Kidney epithelial cell (primary cell): ENCODE measurements at regions not wholly inside any gene's neighbourhood (a gene's known extent, or its start where the extent isn't known, plus 50 kb on each side); places are given as distances from the start of the nearest gene placed in this dataset.

Source experiments
- DNase-seq: peaks from one replicate; pipeline ENCODE4 v3.0.0-alpha.2; 2010; ENCODE audit warnings: low read depth
- H3K27me3 ChIP-seq: 2 replicates; pipeline ENCODE4 v1.6.0; 2011; ENCODE audit warnings: low read length; ENCODE audit not compliant: control insufficient read depth, insufficient read depth
- H3K36me3 ChIP-seq: 2 replicates; pipeline ENCODE4 v1.5.1; 2011; ENCODE audit warnings: low read length; ENCODE audit not compliant: control insufficient read depth, insufficient read depth
- H3K4me3 ChIP-seq: 2 replicates; pipeline ENCODE4 v1.5.1; 2011; ENCODE audit warnings: low read depth, mild to moderate bottlenecking, control low read depth, low read length
- TF ChIP-seq, protein P1 (sequence below): IDR thresholded peaks from 2 replicates; pipeline ENCODE4 v1.5.1; 2011; ENCODE audit warnings: mild to moderate bottlenecking, moderate library complexity, low read length, control low read depth, inconsistent platforms; ENCODE audit not compliant: insufficient read depth, poor library complexity, severe bottlenecking

DNA sequence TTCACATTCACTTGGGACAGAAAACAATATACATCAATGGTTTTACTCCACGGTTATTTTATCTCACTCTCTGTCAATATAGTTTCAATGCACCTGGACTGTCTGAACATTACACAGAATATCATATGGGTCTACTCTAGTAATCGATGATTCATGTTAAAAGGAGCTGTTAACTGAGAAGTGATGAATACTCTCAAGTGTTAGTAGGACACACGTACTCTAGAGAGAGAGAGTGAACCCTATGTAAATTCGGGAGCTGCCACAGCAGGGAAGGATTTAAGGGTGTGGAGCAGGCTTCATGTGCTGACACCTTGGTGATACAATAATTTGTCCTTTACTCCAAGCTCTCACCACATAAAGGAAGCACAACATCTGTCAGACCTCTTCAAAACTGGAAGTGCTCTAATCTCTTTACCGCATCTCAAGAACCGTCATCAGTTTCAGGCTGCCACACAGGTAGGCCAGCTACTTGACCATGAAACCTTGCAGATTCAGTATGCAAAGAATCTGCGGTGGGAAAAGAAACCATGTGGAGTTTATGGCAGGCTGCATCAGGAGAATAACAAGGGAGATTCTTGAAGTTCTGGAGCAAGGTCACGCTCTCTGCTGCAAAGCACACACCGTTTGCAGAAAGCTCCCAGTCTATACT is 199.2 kb upstream of the TMC3 start:
- Histone ChIP-seq H3K27me3 (no peaks in the 10 kb centered on the region), H3K4me3 (no peak overlapping the region), H3K36me3 (no peaks in the 10 kb centered on the region)
- TF ChIP-seq, protein P1, sequence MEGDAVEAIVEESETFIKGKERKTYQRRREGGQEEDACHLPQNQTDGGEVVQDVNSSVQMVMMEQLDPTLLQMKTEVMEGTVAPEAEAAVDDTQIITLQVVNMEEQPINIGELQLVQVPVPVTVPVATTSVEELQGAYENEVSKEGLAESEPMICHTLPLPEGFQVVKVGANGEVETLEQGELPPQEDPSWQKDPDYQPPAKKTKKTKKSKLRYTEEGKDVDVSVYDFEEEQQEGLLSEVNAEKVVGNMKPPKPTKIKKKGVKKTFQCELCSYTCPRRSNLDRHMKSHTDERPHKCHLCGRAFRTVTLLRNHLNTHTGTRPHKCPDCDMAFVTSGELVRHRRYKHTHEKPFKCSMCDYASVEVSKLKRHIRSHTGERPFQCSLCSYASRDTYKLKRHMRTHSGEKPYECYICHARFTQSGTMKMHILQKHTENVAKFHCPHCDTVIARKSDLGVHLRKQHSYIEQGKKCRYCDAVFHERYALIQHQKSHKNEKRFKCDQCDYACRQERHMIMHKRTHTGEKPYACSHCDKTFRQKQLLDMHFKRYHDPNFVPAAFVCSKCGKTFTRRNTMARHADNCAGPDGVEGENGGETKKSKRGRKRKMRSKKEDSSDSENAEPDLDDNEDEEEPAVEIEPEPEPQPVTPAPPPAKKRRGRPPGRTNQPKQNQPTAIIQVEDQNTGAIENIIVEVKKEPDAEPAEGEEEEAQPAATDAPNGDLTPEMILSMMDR = no peak
- DNase-seq = no peak

DNA sequence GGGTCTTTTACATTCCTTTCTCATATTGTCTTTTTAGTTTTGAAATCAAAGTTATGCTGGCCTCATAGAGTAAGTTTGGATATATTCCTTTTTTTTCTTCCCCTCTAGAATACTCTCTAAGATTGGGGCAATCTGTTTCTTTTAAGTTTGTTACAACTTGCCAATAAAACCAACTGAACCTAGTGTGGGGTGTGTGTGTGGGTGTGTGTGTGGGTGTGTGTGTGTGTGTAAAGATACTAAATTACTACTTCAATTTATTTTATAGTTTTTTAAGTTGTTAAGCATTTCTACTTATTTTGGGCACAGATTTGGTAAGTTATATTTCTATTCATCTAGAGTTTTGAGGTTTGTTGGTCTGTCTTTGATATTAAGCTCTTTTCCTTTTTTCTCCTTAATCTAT is 198.2 kb upstream of the TMC3 start:
- Histone ChIP-seq H3K27me3 (no peaks in the 10 kb centered on the region), H3K4me3 (no peak overlapping the region), H3K36me3 (no peaks in the 10 kb centered on the region)
- TF ChIP-seq, protein P1 = no peak
- no peak for DNase-seq

DNA sequence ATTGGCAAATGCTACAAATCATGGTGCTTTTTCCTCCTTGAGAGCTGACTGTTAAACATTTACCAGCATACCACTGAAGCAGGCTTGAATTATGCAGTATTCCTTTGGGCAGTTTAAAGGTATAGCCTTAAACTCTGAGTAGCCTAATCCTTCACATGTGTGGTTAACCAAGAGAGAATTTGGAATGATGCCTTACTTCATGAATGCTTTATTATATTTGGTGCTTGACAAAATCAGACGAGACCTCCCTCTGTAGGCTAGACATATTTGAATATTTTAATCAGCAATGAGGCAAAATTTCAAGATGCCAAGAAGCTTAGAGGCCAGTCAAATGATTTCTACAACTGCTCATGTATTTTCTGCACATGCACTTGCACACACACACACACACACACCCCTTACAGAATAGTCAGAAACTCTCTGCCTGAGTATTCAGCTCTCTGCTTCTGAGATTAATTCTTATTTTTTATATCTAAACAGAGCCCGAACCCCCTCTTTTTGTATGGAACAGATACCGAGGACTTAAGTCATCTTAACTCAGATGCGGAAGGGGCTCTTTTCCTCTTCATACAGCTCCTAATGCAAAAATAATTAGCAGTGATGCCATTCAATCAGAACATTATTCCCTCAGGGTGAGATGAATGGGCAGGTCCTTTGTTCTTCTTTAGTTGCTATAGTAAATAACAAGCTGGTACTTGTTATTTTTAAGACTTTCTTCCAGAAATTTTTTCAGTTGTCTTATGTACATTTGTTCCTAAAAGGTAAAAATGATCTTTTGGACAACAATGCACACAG is 195.5 kb upstream of the TMC3 start:
- Histone ChIP-seq H3K27me3 (no peaks in the 10 kb centered on the region), H3K4me3 (no peak overlapping the region), H3K36me3 (no peaks in the 10 kb centered on the region)
- TF ChIP-seq, protein P1 = no peak
- DNase-seq = no peak

DNA sequence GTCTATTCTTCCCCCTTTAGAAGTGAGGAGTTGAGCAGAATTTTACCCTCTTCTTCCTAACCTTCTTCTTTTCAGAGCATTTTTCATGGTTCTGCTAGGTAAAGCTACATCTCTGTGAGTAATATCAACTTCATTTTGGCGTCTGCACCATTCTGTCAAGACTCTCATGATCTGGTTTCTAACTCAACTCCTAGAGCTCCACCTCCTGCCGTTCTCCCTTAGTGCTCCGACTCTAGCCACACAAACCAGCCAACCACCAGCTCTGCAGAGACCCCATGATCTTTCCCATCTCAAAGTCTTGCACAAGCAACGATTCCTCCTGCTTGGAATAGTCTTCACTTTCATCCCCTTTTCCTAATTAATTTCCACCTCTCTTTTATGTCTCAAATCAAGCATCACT is 193.9 kb upstream of the TMC3 start:
- Histone ChIP-seq H3K36me3 (no peaks in the 10 kb centered on the region), H3K27me3 (no peaks in the 10 kb centered on the region), H3K4me3 (no peak overlapping the region)
- DNase-seq = no peak
- TF ChIP-seq, protein P1 = no peak

DNA sequence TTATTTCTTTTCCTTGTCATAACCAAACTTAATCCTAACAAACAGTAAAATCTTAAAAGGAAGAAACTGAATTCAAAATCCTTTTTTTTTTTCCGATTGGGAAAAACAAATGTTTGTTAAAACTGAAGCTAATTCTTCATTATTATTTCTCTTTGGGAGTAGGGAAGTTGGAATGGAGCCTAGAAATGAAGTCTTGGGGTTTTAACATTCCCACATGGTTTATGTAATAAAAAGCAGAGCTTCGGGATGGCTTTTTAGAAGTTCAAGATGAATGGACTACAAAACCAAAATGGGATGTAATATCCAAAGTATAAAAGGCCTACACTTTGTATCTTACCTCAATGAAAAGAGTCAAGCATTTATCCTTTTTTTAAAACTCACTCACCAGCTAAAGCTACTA is 189.0 kb upstream of the TMC3 start:
- TF ChIP-seq, protein P1 = no peak
- Histone ChIP-seq H3K4me3 (no peak overlapping the region), H3K27me3 (no peaks in the 10 kb centered on the region), H3K36me3 (no peaks in the 10 kb centered on the region)
- DNase-seq = no peak
